ENCODE measurements at regions not wholly inside any gene's neighbourhood (a gene's known extent, or its start where the extent isn't known, plus 50 kb on each side); places are given as distances from the start of the nearest gene placed in this dataset.

- no peak for DNase-seq (ENCODE audit: low read depth)
- H3K4me3 ChIP-seq (ENCODE audit: low read depth, low read length) = no peak overlapping the region
- TF ChIP-seq CTCF (conservative IDR thresholded peaks at IDR 0.05; ENCODE audit: low read depth, low read length) = no peak
Measured at GRCh38 chr9:129493002-129493705, 127.7 kb downstream of the C9orf50 start.

DNA sequence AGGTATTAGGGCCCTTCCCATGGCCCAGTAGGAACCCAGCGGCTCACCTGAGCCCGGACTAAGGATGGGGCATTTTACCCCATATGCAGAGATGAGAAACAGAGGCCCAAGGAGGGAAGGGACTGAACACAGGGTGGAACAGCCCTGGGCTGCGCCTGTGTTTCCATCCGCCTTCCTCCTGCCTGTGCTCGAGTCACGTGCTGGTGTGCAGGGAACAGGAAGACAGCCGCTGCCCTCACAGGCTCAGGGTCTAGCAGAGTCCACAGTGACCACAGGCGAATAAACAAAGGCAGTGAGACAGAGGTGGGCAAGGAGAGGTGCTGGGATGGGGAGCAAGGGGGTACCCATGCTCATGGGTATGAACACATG lies 129.4 kb downstream of the C9orf50 start:
- DNase-seq (ENCODE audit: low read depth) = no peak
- no peak for TF ChIP-seq CTCF (conservative IDR thresholded peaks at IDR 0.05; ENCODE audit: low read depth, low read length)
- H3K4me3 ChIP-seq (ENCODE audit: low read depth, low read length) = peak overlapping the region; percentile 60

DNA sequence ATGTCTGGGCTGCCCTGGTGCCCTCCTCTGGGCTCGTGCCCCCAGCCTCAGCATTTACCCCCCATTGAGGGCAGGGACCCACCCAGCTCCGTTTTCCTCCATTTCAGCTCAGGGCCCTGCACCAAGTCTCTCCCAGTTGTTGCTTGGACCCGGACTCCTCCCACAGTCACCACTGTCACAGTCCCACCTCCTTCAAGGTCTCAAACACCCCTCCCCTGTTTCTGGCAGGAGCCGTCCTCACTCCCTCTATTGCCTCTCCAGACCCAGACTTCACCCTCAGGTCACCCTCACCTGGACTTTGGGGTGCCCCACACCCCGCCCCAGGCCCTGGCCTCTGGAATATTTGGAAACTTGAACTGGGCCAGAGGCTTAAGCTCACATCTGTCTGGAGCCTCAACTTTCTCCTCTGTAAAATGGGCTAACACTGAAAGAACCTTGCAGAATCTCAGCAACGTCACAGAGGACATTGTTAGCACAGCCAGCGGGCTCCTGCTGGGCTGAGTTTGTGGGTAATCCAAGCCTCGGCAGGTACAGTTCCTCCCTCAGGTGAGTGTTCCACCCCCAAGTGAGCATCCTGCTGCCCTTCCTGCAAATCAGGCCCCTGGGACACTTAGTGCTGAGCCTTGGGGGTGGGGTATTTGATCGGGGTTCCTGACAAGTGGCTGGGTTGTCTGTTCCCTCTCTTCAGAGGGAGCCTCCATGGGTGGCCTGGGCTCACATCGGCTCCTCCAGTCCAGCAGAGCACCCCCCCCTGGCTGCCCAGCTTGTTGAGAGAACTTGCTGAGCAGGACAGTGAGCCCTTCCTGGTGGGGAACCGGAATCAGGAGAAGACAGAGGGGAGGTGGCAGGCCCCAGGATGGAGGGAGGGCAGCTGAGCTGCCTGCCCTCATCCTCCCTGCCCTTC lies 130.1 kb downstream of the C9orf50 start:
- peak overlapping the region; percentile 60 for H3K4me3 ChIP-seq (ENCODE audit: low read depth, low read length)
- no peak for DNase-seq (ENCODE audit: low read depth)

DNA sequence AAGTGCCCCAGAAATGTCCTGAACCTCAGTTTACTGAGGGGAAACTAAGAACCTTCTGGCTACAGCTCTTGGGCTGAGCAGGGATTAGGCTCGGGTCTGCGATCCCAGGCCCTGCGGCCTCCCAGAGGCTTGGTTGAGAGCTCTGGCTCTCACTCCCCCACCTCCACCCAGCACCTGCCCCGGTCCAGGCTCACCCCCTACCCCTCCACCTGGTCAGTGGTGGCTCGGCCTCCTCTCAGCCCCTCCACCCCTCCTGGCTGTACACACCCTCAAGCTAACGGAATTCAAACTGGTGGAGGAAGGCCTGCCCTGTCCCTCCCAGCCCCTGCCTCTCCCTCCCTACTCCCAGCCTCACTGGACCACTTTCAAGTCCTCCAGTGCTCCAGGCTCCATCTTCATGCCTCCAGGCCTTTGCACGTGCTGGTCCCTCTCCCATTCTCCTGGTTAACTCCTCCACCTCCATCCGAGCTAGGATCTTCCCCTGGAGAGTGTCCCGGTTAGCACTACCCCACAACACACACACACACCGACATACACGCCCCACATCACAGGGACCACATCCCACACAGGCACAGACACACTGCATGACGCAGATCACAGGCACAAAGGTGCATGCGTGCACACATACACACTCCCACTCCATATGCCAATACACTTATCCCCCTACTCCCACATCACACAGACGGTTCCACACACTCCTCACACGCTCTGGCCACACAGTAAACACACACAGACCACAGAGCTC lies 130.9 kb downstream of the C9orf50 start:
- DNase-seq (ENCODE audit: low read depth) = no peak
- no peak for TF ChIP-seq CTCF (conservative IDR thresholded peaks at IDR 0.05; ENCODE audit: low read depth, low read length)
- H3K4me3 ChIP-seq (ENCODE audit: low read depth, low read length) = peak overlapping the region; percentile 60

More for the DNA sequence above, 130.1 kb downstream of the C9orf50 start:
- no peak for TF ChIP-seq CTCF (conservative IDR thresholded peaks at IDR 0.05; ENCODE audit: low read depth, low read length)

GRCh38 chr9:129487658-129488483 lies 133.0 kb downstream of the C9orf50 start:
- DNase-seq (ENCODE audit: low read depth) = no peak
- H3K4me3 ChIP-seq (ENCODE audit: low read depth, low read length) = peak overlapping the region; percentile 43
- TF ChIP-seq CTCF (conservative IDR thresholded peaks at IDR 0.05; ENCODE audit: low read depth, low read length) = no peak
